SK-N-SH treated with all-trans-retinoic acid at 6 μM for 48 hours (cell line): ENCODE measurements at regions not wholly inside any gene's neighbourhood (a gene's known extent, or its start where the extent isn't known, plus 50 kb on each side); places are given as distances from the start of the nearest gene placed in this dataset.

Source experiments
- ATAC-seq: fragments of 200-7000 bp; cut with Tn5 transposase; 3 replicates; pipeline ENCODE4 v1.9.1; 2020; ENCODE audit warnings: mild to moderate bottlenecking, moderate library complexity
- ARNTL ChIP-seq: fragments of 450-650 bp; formaldehyde crosslinking; IDR thresholded peaks from 2 replicates; pipeline ENCODE4 v1.5.0; 2020; ENCODE audit warnings: low read depth, mild to moderate bottlenecking, moderate library complexity, borderline replicate concordance
- BACH2 ChIP-seq: fragments of 250-450 bp; sonication (Bioruptor Pico); IDR thresholded peaks from 2 replicates; pipeline ENCODE4 v1.9.0; 2021; ENCODE audit warnings: mild to moderate bottlenecking, borderline replicate concordance
- CSDC2 ChIP-seq: fragments of 250-450 bp; sonication (Bioruptor Pico); IDR thresholded peaks from 2 replicates; pipeline ENCODE4 v1.5.0; 2020; ENCODE audit warnings: mild to moderate bottlenecking, moderate library complexity
- CSRNP3 ChIP-seq: fragments of 250-450 bp; sonication (Bioruptor Pico); IDR thresholded peaks from 2 replicates; pipeline ENCODE4 v1.5.1; 2021; ENCODE audit warnings: mild to moderate bottlenecking, moderate library complexity
- ESRRG ChIP-seq: fragments of 250-450 bp; sonication (Bioruptor Pico); IDR thresholded peaks from 2 replicates; pipeline ENCODE4 v1.6.1; 2021; ENCODE audit warnings: mild to moderate bottlenecking
- GLIS3 ChIP-seq: fragments of 250-450 bp; sonication (Bioruptor Pico); IDR thresholded peaks from 2 replicates; pipeline ENCODE4 v1.5.0; 2020; ENCODE audit warnings: mild to moderate bottlenecking, moderate library complexity
- ISL1 ChIP-seq: fragments of 250-450 bp; sonication (Bioruptor Pico); IDR thresholded peaks from 2 replicates; pipeline ENCODE4 v2.1.2; 2022; ENCODE audit warnings: mild to moderate bottlenecking, moderate library complexity
- OSR1 ChIP-seq: fragments of 250-450 bp; sonication (Bioruptor Pico); IDR thresholded peaks from 2 replicates; pipeline ENCODE4 v1.8.0; 2022; ENCODE audit warnings: moderate library complexity, mild to moderate bottlenecking, inconsistent platforms
- POU6F1 ChIP-seq: fragments of 250-450 bp; sonication (Bioruptor Pico); IDR thresholded peaks from 2 replicates; pipeline ENCODE4 v1.8.0; 2021; ENCODE audit warnings: low read depth, mild to moderate bottlenecking, moderate library complexity, borderline replicate concordance
- PPARA ChIP-seq: fragments of 250-450 bp; sonication (Bioruptor Pico); IDR thresholded peaks from 2 replicates; pipeline ENCODE4 v1.5.0; 2020; ENCODE audit warnings: mild to moderate bottlenecking, borderline replicate concordance
- RARB ChIP-seq: fragments of 250-450 bp; sonication (Bioruptor Pico); IDR thresholded peaks from 2 replicates; pipeline ENCODE4 v1.8.0; 2021; ENCODE audit warnings: mild to moderate bottlenecking, moderate library complexity
- SNAI2 ChIP-seq: fragments of 250-450 bp; sonication (Bioruptor Pico); IDR thresholded peaks from 2 replicates; pipeline ENCODE4 v1.5.0; 2020; ENCODE audit warnings: mild to moderate bottlenecking, moderate library complexity
- TOX ChIP-seq: fragments of 250-450 bp; sonication (Bioruptor Pico); IDR thresholded peaks from 2 replicates; pipeline ENCODE4 v1.8.0; 2021; ENCODE audit warnings: mild to moderate bottlenecking, moderate library complexity, borderline replicate concordance
- TSHZ2 ChIP-seq: fragments of 250-450 bp; sonication (Bioruptor Pico); IDR thresholded peaks from 2 replicates; pipeline ENCODE4 v1.5.0; 2020; ENCODE audit warnings: mild to moderate bottlenecking, moderate library complexity
- ZC3H10 ChIP-seq: fragments of 250-450 bp; sonication (Bioruptor Pico); IDR thresholded peaks from 2 replicates; pipeline ENCODE4 v1.5.1; 2021; ENCODE audit warnings: mild to moderate bottlenecking, moderate library complexity
- ZFP3 ChIP-seq: fragments of 250-450 bp; sonication (Bioruptor Pico); IDR thresholded peaks from 2 replicates; pipeline ENCODE4 v1.5.0; 2020; ENCODE audit warnings: mild to moderate bottlenecking, moderate library complexity
- ZFP30 ChIP-seq: fragments of 450-650 bp; formaldehyde crosslinking; IDR thresholded peaks from 2 replicates; pipeline ENCODE4 v1.5.0; 2022; ENCODE audit warnings: mild to moderate bottlenecking, moderate library complexity
- ZNF70 ChIP-seq: fragments of 450-650 bp; formaldehyde crosslinking; IDR thresholded peaks from 2 replicates; pipeline ENCODE4 v1.5.0; 2020; ENCODE audit warnings: mild to moderate bottlenecking, moderate library complexity
- ZNF8 ChIP-seq: fragments of 450-650 bp; formaldehyde crosslinking; IDR thresholded peaks from 2 replicates; pipeline ENCODE4 v1.5.0; 2020; ENCODE audit warnings: mild to moderate bottlenecking, moderate library complexity

GRCh38 chr6:67735623-67736022 is 899.5 kb upstream of the ADGRB3 start (continued):
- TF ChIP-seq CSRNP3 (CRISPR knock-in tag) (no peak), BACH2 (CRISPR knock-in tag) (no peak), RARB (CRISPR knock-in tag) (no peak), ZFP3 (no peak), TOX (CRISPR knock-in tag) (no peak), GLIS3 (CRISPR knock-in tag) (no peak)

- ATAC-seq = no peak
- no peak for TF ChIP-seq ARNTL (CRISPR knock-in tag)
- no peak for TF ChIP-seq TSHZ2 (CRISPR knock-in tag)
- no peak for TF ChIP-seq ZFP30 (CRISPR knock-in tag)
- no peak for TF ChIP-seq ZNF70 (CRISPR knock-in tag)
- TF ChIP-seq RARB (CRISPR knock-in tag) = no peak
- TF ChIP-seq PPARA (CRISPR knock-in tag) = no peak
- no peak for TF ChIP-seq ZC3H10
- no peak for TF ChIP-seq ZFP3
- TF ChIP-seq BACH2 (CRISPR knock-in tag) = no peak
- no peak for TF ChIP-seq ZNF8 (CRISPR knock-in tag)
- no peak for TF ChIP-seq SNAI2 (CRISPR knock-in tag)
- no peak for TF ChIP-seq CSRNP3 (CRISPR knock-in tag)
- TF ChIP-seq OSR1 = no peak
- no peak for TF ChIP-seq ISL1
- TF ChIP-seq ESRRG = no peak
- TF ChIP-seq POU6F1 (CRISPR knock-in tag) = no peak
- TF ChIP-seq CSDC2 = no peak
These were observed 912.2 kb upstream of the ADGRB3 start for GRCh38 chr6:67722861-67723261.

- no peak for ATAC-seq
These were observed 917.8 kb upstream of the ADGRB3 start for GRCh38 chr6:67717281-67717680.

More at GRCh38 chr6:67717281-67717680, 917.8 kb upstream of the ADGRB3 start:
- no peak for TF ChIP-seq SNAI2 (CRISPR knock-in tag)
- no peak for TF ChIP-seq TSHZ2 (CRISPR knock-in tag)
- TF ChIP-seq ZFP3 = no peak
- no peak for TF ChIP-seq POU6F1 (CRISPR knock-in tag)
- no peak for TF ChIP-seq CSDC2
- TF ChIP-seq ESRRG = no peak
- no peak for TF ChIP-seq ISL1
- no peak for TF ChIP-seq ZNF8 (CRISPR knock-in tag)
- no peak for TF ChIP-seq RARB (CRISPR knock-in tag)
- no peak for TF ChIP-seq BACH2 (CRISPR knock-in tag)
- no peak for TF ChIP-seq GLIS3 (CRISPR knock-in tag)
- no peak for TF ChIP-seq PPARA (CRISPR knock-in tag)
